NCI-H524 treated with DMSO at 0.1 percent for 48 hours (cell line): ENCODE measurements at regions not wholly inside any gene's neighbourhood (a gene's known extent, or its start where the extent isn't known, plus 50 kb on each side); places are given as distances from the start of the nearest gene placed in this dataset.

Experiments used
- DNase-seq: peaks from one replicate; lab custom pipeline; 2025; lab: John Stamatoyannopoulos, UW

GRCh38 chr5:89988998-89989655 is 420.4 kb downstream of the CETN3 start:
- no peak for DNase-seq

- no peak for DNase-seq
These were observed 421.3 kb downstream of the CETN3 start for GRCh38 chr5:89988129-89988810.

GRCh38 chr5:89983216-89983615 is 426.3 kb downstream of the CETN3 start:
- no peak for DNase-seq

- no peak for DNase-seq
These were observed 427.4 kb downstream of the CETN3 start for GRCh38 chr5:89981878-89982773.

GRCh38 chr5:89981021-89981420 is 428.5 kb downstream of the CETN3 start:
- no peak for DNase-seq

- no peak for DNase-seq
These were observed 436.0 kb downstream of the CETN3 start for GRCh38 chr5:89973516-89973915.

GRCh38 chr5:89972901-89973300 is 436.7 kb downstream of the CETN3 start:
- no peak for DNase-seq

GRCh38 chr5:89968958-89969381 is 440.6 kb downstream of the CETN3 start:
- no peak for DNase-seq

- DNase-seq: no peak
These were observed 441.6 kb downstream of the CETN3 start for GRCh38 chr5:89967771-89968444.

GRCh38 chr5:89956838-89957237 is 452.7 kb downstream of the CETN3 start:
- DNase-seq: no peak

- no peak for DNase-seq
These were observed 454.6 kb downstream of the CETN3 start for GRCh38 chr5:89954916-89955315.

GRCh38 chr5:89951876-89952275 is 457.7 kb downstream of the CETN3 start:
- DNase-seq: no peak

- no peak for DNase-seq
These were observed 459.3 kb downstream of the CETN3 start for GRCh38 chr5:89950234-89950633.

- no peak for DNase-seq
These were observed 460.6 kb downstream of the CETN3 start for GRCh38 chr5:89948977-89949376.

GRCh38 chr5:89946916-89947315 is 462.6 kb downstream of the CETN3 start:
- no peak for DNase-seq

GRCh38 chr5:89946508-89946907 is 463.0 kb downstream of the CETN3 start:
- no peak for DNase-seq

- DNase-seq: no peak
These were observed 467.4 kb downstream of the CETN3 start for GRCh38 chr5:89942171-89942570.

- DNase-seq: no peak
These were observed 473.0 kb downstream of the CETN3 start for GRCh38 chr5:89936576-89936975.

GRCh38 chr5:89934069-89934468 is 475.5 kb downstream of the CETN3 start:
- DNase-seq: no peak

GRCh38 chr5:89932771-89933181 is 476.8 kb downstream of the CETN3 start:
- no peak for DNase-seq

GRCh38 chr5:89930591-89931392 is 478.8 kb downstream of the CETN3 start:
- no peak for DNase-seq
